Caco-2 (cell line): ENCODE measurements at regions not wholly inside any gene's neighbourhood (a gene's known extent, or its start where the extent isn't known, plus 50 kb on each side); places are given as distances from the start of the nearest gene placed in this dataset.

Source experiments
- BruUV-seq: library from RNA; stranded (reverse); fragments of 400-500 nt; replicated peaks from 2 replicates; lab custom pipeline; 2021; lab: Mats Ljungman, UMichigan
- CTCF ChIA-PET: fragments of 300-600 bp; sonication (Branson Sonifier 250); formaldehyde crosslinking; loops from one replicate; lab custom pipeline; 2022; ENCODE audit warnings: antibody characterized with exemption; lab: Charles Lee
- POLR2A ChIA-PET: fragments of 300-600 bp; sonication (Branson Sonifier 250); formaldehyde crosslinking; loops from one replicate; lab custom pipeline; 2022; ENCODE audit warnings: antibody characterized with exemption; lab: Charles Lee
- DNase-seq, 2 experiments: peaks; one replicate each; pipeline versions ENCODE4 v3.0.0 to v3.0.0-alpha.2; 2020 to 2022
- H3K27me3 ChIP-seq: replicated peaks from 2 replicates; pipeline ENCODE4 v1.6.0; 2011; ENCODE audit warnings: low read length; ENCODE audit not compliant: control insufficient read depth, insufficient read depth
- H3K36me3 ChIP-seq: 2 replicates; pipeline ENCODE4 v1.5.1; 2011; ENCODE audit warnings: low read length; ENCODE audit not compliant: control insufficient read depth, insufficient read depth
- H3K4me1 ChIP-seq: fragments of 250-450 bp; sonication (Bioruptor Pico); 2 replicates; pipeline ENCODE4 v1.5.1; 2020; ENCODE audit warnings: mild to moderate bottlenecking
- H3K4me3 ChIP-seq: 2 replicates; pipeline ENCODE4 v1.5.1; 2011; ENCODE audit warnings: low read depth, mild to moderate bottlenecking, control low read depth, low read length
- H3K9me3 ChIP-seq: fragments of 250-450 bp; sonication (Bioruptor Pico); 2 replicates; pipeline ENCODE4 v1.5.1; 2020; ENCODE audit warnings: mild to moderate bottlenecking, moderate library complexity
- H3K27ac Mint-ChIP-seq: one replicate; pipeline ENCODE4 v1.8.0; 2022; ENCODE audit warnings: mixed read lengths; ENCODE audit not compliant: unreplicated experiment
- H3K27me3 Mint-ChIP-seq: one replicate; pipeline ENCODE4 v1.8.0; 2022; ENCODE audit warnings: mixed read lengths; ENCODE audit not compliant: insufficient read depth, unreplicated experiment
- H3K36me3 Mint-ChIP-seq: one replicate; pipeline ENCODE4 v1.8.0; 2022; ENCODE audit warnings: mild to moderate bottlenecking, mixed read lengths; ENCODE audit not compliant: insufficient read depth, unreplicated experiment
- H3K4me1 Mint-ChIP-seq: one replicate; pipeline ENCODE4 v1.8.0; 2022; ENCODE audit warnings: low read depth, mixed read lengths; ENCODE audit not compliant: unreplicated experiment
- H3K4me3 Mint-ChIP-seq: one replicate; pipeline ENCODE4 v1.8.0; 2022; ENCODE audit warnings: mild to moderate bottlenecking, moderate library complexity, mixed read lengths; ENCODE audit not compliant: unreplicated experiment
- H3K9me3 Mint-ChIP-seq: one replicate; pipeline ENCODE4 v1.8.0; 2022; ENCODE audit warnings: mixed read lengths; ENCODE audit not compliant: unreplicated experiment
- CTCF ChIP-seq, 2 experiments: fragments of 200-600 bp in 1 of 2; IDR thresholded peaks; 1 replicate in 1 of 2; 2 replicates in 1 of 2; pipeline versions ENCODE4 v1.5.1 to v1.8.0; 2011 to 2022; ENCODE audit warnings: antibody characterized with exemption in 1 of 2, control low read depth in 1 of 2, inconsistent platforms in 1 of 2, low read depth in 1 of 2, low read length in 1 of 2, mild to moderate bottlenecking in 1 of 2, moderate library complexity in 1 of 2; ENCODE audit not compliant: insufficient read depth in 1 of 2, severe bottlenecking in 1 of 2, unreplicated experiment in 1 of 2
- intact Hi-C: fragments of 100-400 bp; cut with micrococcal nuclease; formaldehyde crosslinking; loops from one replicate; pipeline ENCODE4 v1.10.0; 2022; ENCODE audit not compliant: unreplicated experiment

GRCh38 chr1:102546251-102546650 lies 549.5 kb upstream of the OLFM3 start:
- CTCF ChIA-PET: no interaction called here
- H3K36me3 ChIP-seq: no peaks in the 10 kb centered on the region
- no TSS peak for BruUV-seq

GRCh38 chr1:102535829-102536505 lies 539.2 kb upstream of the OLFM3 start:
- no peak overlapping the region for H3K4me3 Mint-ChIP-seq
- TF ChIP-seq CTCF (IDR thresholded peaks at IDR 0.05; ENCODE audit: insufficient read depth in 1 of 2, low read depth in 1 of 2, low read length in 1 of 2, severe bottlenecking in 1 of 2, unreplicated experiment in 1 of 2): no peak
- intact Hi-C loops: no loop called here
- Histone ChIP-seq H3K9me3 (no peaks in the 10 kb centered on the region), H3K4me3 (no peak overlapping the region), H3K36me3 (no peaks in the 10 kb centered on the region), H3K4me1 (no peaks in the 10 kb centered on the region), H3K27me3 (no peaks in the 10 kb centered on the region)
- H3K27me3 Mint-ChIP-seq: no peaks in the 10 kb centered on the region
- BruUV-seq: no TSS peak
- H3K4me1 Mint-ChIP-seq: no peaks in the 10 kb centered on the region
- no peaks in the 10 kb centered on the region for H3K9me3 Mint-ChIP-seq
- POLR2A ChIA-PET: no interaction called here
- no peak overlapping the region for H3K27ac Mint-ChIP-seq
- CTCF ChIA-PET: no interaction called here
- no peaks in the 10 kb centered on the region for H3K36me3 Mint-ChIP-seq
- no peak for DNase-seq

More at GRCh38 chr1:102546251-102546650, 549.5 kb upstream of the OLFM3 start:
- intact Hi-C loops: no loop called here
- H3K4me3 Mint-ChIP-seq: no peak overlapping the region
- no peaks in the 10 kb centered on the region for H3K27me3 Mint-ChIP-seq
- no peaks in the 10 kb centered on the region for H3K36me3 Mint-ChIP-seq
- H3K4me3 ChIP-seq: no peak overlapping the region
- no peak for DNase-seq
- POLR2A ChIA-PET: no interaction called here
- H3K4me1 Mint-ChIP-seq: no peaks in the 10 kb centered on the region
- no peak for TF ChIP-seq CTCF (IDR thresholded peaks at IDR 0.05; ENCODE audit: insufficient read depth in 1 of 2, low read depth in 1 of 2, low read length in 1 of 2, severe bottlenecking in 1 of 2, unreplicated experiment in 1 of 2)
- no peaks in the 10 kb centered on the region for H3K27me3 ChIP-seq
- no peak overlapping the region for H3K27ac Mint-ChIP-seq
- H3K9me3 Mint-ChIP-seq: no peaks in the 10 kb centered on the region
- no peaks in the 10 kb centered on the region for H3K9me3 ChIP-seq
- no peaks in the 10 kb centered on the region for H3K4me1 ChIP-seq

- CTCF ChIA-PET: no interaction called here
Measured at GRCh38 chr1:102531036-102531435, 534.3 kb upstream of the OLFM3 start.

More at GRCh38 chr1:102531036-102531435, 534.3 kb upstream of the OLFM3 start:
- intact Hi-C loops: no loop called here
- H3K4me1 ChIP-seq: no peaks in the 10 kb centered on the region
- no peak for TF ChIP-seq CTCF (IDR thresholded peaks at IDR 0.05; ENCODE audit: insufficient read depth in 1 of 2, low read depth in 1 of 2, low read length in 1 of 2, severe bottlenecking in 1 of 2, unreplicated experiment in 1 of 2)
- no peaks in the 10 kb centered on the region for H3K9me3 Mint-ChIP-seq
- no TSS peak for BruUV-seq
- no peak overlapping the region for H3K27ac Mint-ChIP-seq
- H3K4me1 Mint-ChIP-seq: no peaks in the 10 kb centered on the region
- POLR2A ChIA-PET: no interaction called here
- H3K36me3 ChIP-seq: no peaks in the 10 kb centered on the region
- H3K36me3 Mint-ChIP-seq: no peaks in the 10 kb centered on the region
- no peaks in the 10 kb centered on the region for H3K9me3 ChIP-seq
- no peak overlapping the region for H3K4me3 Mint-ChIP-seq
- H3K27me3 Mint-ChIP-seq: no peaks in the 10 kb centered on the region
- DNase-seq: no peak
- no peaks in the 10 kb centered on the region for H3K27me3 ChIP-seq
- no peak overlapping the region for H3K4me3 ChIP-seq
